Spleen (tissue), 11 donors: ENCODE measurements at regions not wholly inside any gene's neighbourhood (a gene's known extent, or its start where the extent isn't known, plus 50 kb on each side); places are given as distances from the start of the nearest gene placed in this dataset.
A peak's percentile ranks its signal among the peaks of the same experiment; 100 is the strongest.

Experiments used
- DNase-seq: peaks from one replicate; pipeline ENCODE4 v3.0.0-alpha.2; 2020
- H3K27ac ChIP-seq, 8 donors: fragments of 200-600 bp; sonication (generic) in 7 of 8; 1 replicate in 4 of 8; 2 replicates in 4 of 8; pipeline versions ENCODE4 v1.5.0 to v1.8.0; 2016 to 2021; ENCODE audit warnings: inconsistent platforms in 4 of 8, mild to moderate bottlenecking in 4 of 8, moderate library complexity in 1 of 8
- H3K27me3 ChIP-seq, 7 donors: fragments of 200-600 bp; sonication (generic) in 6 of 7; replicated peaks in 1 of 7; 1 replicate in 4 of 7; 2 replicates in 3 of 7; pipeline versions ENCODE4 v1.5.0 to v1.8.0; 2016 to 2021; ENCODE audit warnings: inconsistent platforms in 3 of 7, mild to moderate bottlenecking in 1 of 7
- H3K36me3 ChIP-seq, 6 donors: fragments of 200-600 bp; sonication (generic) in 5 of 6; 1 replicate in 4 of 6; 2 replicates in 2 of 6; pipeline versions ENCODE4 v1.5.0 to v1.8.0; 2016 to 2021; ENCODE audit warnings: inconsistent platforms in 2 of 6
- H3K4me1 ChIP-seq, 6 donors: fragments of 200-600 bp; sonication (generic) in 5 of 6; 1 replicate in 3 of 6; 2 replicates in 3 of 6; pipeline versions ENCODE4 v1.5.0 to v1.8.0; 2016 to 2021; ENCODE audit warnings: inconsistent platforms in 3 of 6
- H3K4me3 ChIP-seq, 8 donors: fragments of 200-600 bp; sonication (generic) in 7 of 8; 1 replicate in 4 of 8; 2 replicates in 4 of 8; pipeline versions ENCODE4 v1.5.0 to v1.8.0; 2016 to 2021; ENCODE audit warnings: inconsistent platforms in 4 of 8, mild to moderate bottlenecking in 4 of 8, moderate library complexity in 2 of 8
- H3K9me3 ChIP-seq, 8 donors: fragments of 200-600 bp; sonication (generic) in 7 of 8; 1 replicate in 4 of 8; 2 replicates in 4 of 8; pipeline versions ENCODE4 v1.5.0 to v1.8.0; 2016 to 2021; ENCODE audit warnings: inconsistent platforms in 4 of 8
- POLR2A ChIP-seq, 3 donors: fragments of 450-650 bp; IDR thresholded peaks; one replicate each; pipeline ENCODE4 v1.5.1; 2017; ENCODE audit warnings: antibody characterized with exemption in 3 of 3, mild to moderate bottlenecking in 1 of 3
- POLR2AphosphoS5 ChIP-seq, 3 donors: sonication (generic); formaldehyde crosslinking; IDR thresholded peaks; one replicate each; pipeline ENCODE4 v1.5.1; 2017; ENCODE audit warnings: antibody characterized with exemption in 3 of 3
- WGBS, 5 donors: extraction: QIAGEN DNeasy Blood & Tissue Kit in 3 of 5; methylation state at CpG; one replicate each; pipeline versions ENCODE4 v1.1.5 to v1.1.7; 2013 to 2018; 5-methylcytosine and 5-hydroxymethylcytosine counted together
- intact Hi-C: fragments of 100-400 bp; cut with DNase I; formaldehyde crosslinking; loops from one replicate; pipeline ENCODE4 v1.15.0; 2023; ENCODE audit warnings: low total_unique reads
- TF ChIP-seq, protein P1 (sequence below), 11 experiments: fragments of 200-600 bp in 7 of 11; fragments of 450-650 bp in 4 of 11; sonication (generic) in 4 of 11; IDR thresholded peaks in 8 of 11; conservative IDR thresholded peaks in 3 of 11; 1 replicate in 7 of 11; 2 replicates in 4 of 11; pipeline versions ENCODE4 v1.4.0 to v1.8.0; 2016 to 2021; ENCODE audit warnings: antibody characterized with exemption in 11 of 11, inconsistent platforms in 4 of 11, mild to moderate bottlenecking in 1 of 11
- donor health status: healthy with polysubstance abuse.
- donor health status: DM: no; HTN: no; CAD: no; lungs with moderate emphysema.
- donor health status: DM: no; HTN: no; CAD: no.
- donor health status: Bipolar disorder and iron deficiency.
- donor health status: healthy.
- donor health status: DM: no; HTN: no; CAD: no.
- donor health status: DM: yes; HTN: yes; CAD: no.

DNA sequence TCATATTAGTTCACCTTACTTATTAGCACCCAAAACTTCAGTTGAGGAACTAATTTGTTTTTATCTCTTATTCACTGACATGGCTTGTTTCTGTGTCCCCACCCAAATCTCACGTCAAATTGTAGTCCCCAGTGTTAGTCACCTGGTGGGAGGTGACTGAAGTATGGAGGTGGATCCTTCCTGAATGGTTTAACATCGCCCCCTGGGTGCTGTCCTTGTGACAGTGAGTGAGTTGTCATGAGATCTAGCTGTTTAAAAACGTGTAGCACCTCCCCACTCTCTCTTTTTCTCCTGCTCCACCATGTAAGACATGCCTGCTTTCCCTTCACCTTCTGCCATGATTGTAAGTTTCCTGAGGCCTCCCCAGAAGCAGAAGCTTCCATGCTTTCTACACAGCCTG is 75.0 kb upstream of the HECTD2 start:
- no peaks in the 10 kb centered on the region for H3K27me3 ChIP-seq
- no peak for TF ChIP-seq POLR2AphosphoS5 (IDR thresholded peaks at IDR 0.05)
- TF ChIP-seq POLR2A (IDR thresholded peaks at IDR 0.05), result no peak
- TF ChIP-seq, protein P1, sequence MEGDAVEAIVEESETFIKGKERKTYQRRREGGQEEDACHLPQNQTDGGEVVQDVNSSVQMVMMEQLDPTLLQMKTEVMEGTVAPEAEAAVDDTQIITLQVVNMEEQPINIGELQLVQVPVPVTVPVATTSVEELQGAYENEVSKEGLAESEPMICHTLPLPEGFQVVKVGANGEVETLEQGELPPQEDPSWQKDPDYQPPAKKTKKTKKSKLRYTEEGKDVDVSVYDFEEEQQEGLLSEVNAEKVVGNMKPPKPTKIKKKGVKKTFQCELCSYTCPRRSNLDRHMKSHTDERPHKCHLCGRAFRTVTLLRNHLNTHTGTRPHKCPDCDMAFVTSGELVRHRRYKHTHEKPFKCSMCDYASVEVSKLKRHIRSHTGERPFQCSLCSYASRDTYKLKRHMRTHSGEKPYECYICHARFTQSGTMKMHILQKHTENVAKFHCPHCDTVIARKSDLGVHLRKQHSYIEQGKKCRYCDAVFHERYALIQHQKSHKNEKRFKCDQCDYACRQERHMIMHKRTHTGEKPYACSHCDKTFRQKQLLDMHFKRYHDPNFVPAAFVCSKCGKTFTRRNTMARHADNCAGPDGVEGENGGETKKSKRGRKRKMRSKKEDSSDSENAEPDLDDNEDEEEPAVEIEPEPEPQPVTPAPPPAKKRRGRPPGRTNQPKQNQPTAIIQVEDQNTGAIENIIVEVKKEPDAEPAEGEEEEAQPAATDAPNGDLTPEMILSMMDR (IDR thresholded peaks at IDR 0.05 in 8 of 11, conservative IDR thresholded peaks at IDR 0.05 in 3 of 11), result no peak
- intact Hi-C loops, result no loop called here
- H3K36me3 ChIP-seq, result no peaks in the 10 kb centered on the region
- no peaks in the 10 kb centered on the region for H3K9me3 ChIP-seq
- H3K27ac ChIP-seq, result no peak overlapping the region
- no peaks in the 10 kb centered on the region for H3K4me1 ChIP-seq
- H3K4me3 ChIP-seq, result no peak overlapping the region
- 57 to 74% (median 66%) methylated on average over 3 of the region's 3 CpGs for WGBS, 5 donors
- no peak for DNase-seq

- no peaks in the 10 kb centered on the region for H3K4me1 ChIP-seq
- H3K27ac ChIP-seq, result no peak overlapping the region
- no peak for DNase-seq
- H3K27me3 ChIP-seq, result no peaks in the 10 kb centered on the region
- WGBS, 5 donors, result 0 to 37% (median 24%) methylated on average over 1 of the region's 1 CpG
- H3K4me3 ChIP-seq, result no peak overlapping the region
- no peaks in the 10 kb centered on the region for H3K36me3 ChIP-seq
- H3K9me3 ChIP-seq, result no peaks in the 10 kb centered on the region
- intact Hi-C loops, result no loop called here
- TF ChIP-seq, protein P1 (IDR thresholded peaks at IDR 0.05 in 8 of 11, conservative IDR thresholded peaks at IDR 0.05 in 3 of 11), result no peak
- TF ChIP-seq POLR2A (IDR thresholded peaks at IDR 0.05) (no peak), POLR2AphosphoS5 (IDR thresholded peaks at IDR 0.05) (no peak)
Observed at GRCh38 chr10:91339729-91340128, 70.4 kb upstream of the HECTD2 start.

- Histone ChIP-seq H3K4me3 (no peak overlapping the region), H3K9me3 (no peaks in the 10 kb centered on the region), H3K27me3 (no peaks in the 10 kb centered on the region), H3K36me3 (no peaks in the 10 kb centered on the region), H3K4me1 (no peaks in the 10 kb centered on the region), H3K27ac (peak overlapping the region in 4 of 8 donors; percentile 21 to 34 (median 28))
- intact Hi-C loops, result no loop called here
- WGBS, 5 donors, result 79 to 84% (median 83%) methylated on average over 8 of the region's 8 CpGs
- TF ChIP-seq POLR2A (IDR thresholded peaks at IDR 0.05), result no peak
- TF ChIP-seq, protein P1 (IDR thresholded peaks at IDR 0.05 in 8 of 11, conservative IDR thresholded peaks at IDR 0.05 in 3 of 11), result no peak
- no peak for TF ChIP-seq POLR2AphosphoS5 (IDR thresholded peaks at IDR 0.05)
- DNase-seq, result no peak
Observed at GRCh38 chr10:91340613-91341362, 69.4 kb upstream of the HECTD2 start.

DNA sequence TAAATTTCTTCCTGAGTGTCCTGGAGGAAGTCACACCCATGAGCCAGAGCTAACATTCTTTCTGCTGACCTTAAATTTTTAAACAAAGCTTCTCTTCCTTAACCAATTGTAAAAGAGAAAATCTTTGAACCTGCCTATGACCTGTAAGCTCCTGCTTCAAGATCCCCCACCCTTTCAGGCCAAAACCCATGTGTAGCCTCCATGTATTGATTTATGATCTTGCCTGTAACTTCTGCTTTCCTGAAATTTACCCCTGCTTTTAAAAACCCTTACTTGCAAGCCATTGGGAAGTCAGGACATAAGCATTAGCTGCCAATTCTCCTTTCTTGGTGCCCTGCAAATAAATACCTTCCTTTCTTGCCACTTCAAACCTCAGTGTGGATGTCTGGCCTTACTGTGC is 68.5 kb upstream of the HECTD2 start:
- peak overlapping the region in 3 of 8 donors; percentile 21 to 34 (median 22) for H3K27ac ChIP-seq

More for the DNA sequence above, 68.5 kb upstream of the HECTD2 start:
- Histone ChIP-seq H3K4me1 (no peaks in the 10 kb centered on the region), H3K9me3 (no peaks in the 10 kb centered on the region), H3K4me3 (no peak overlapping the region), H3K27me3 (no peaks in the 10 kb centered on the region), H3K36me3 (no peaks in the 10 kb centered on the region)
- DNase-seq, result no peak
- intact Hi-C loops, result no loop called here
- TF ChIP-seq POLR2A (IDR thresholded peaks at IDR 0.05) (no peak), POLR2AphosphoS5 (IDR thresholded peaks at IDR 0.05) (no peak)
- TF ChIP-seq, protein P1 (IDR thresholded peaks at IDR 0.05 in 8 of 11, conservative IDR thresholded peaks at IDR 0.05 in 3 of 11), result no peak
